HepG2 (cell line): ENCODE measurements at regions not wholly inside any gene's neighbourhood (a gene's known extent, or its start where the extent isn't known, plus 50 kb on each side); places are given as distances from the start of the nearest gene placed in this dataset.

ENCODE experiments used
- ATAC-seq: fragments of 200-7000 bp; cut with Tn5 transposase; 3 replicates; pipeline ENCODE4 v1.9.1; 2020; ENCODE audit warnings: mild to moderate bottlenecking, moderate library complexity
- BruUV-seq: library from RNA; stranded (reverse); fragments of 400-500 nt; replicated peaks from 2 replicates; lab custom pipeline; 2021; lab: Mats Ljungman, UMichigan
- CTCF ChIA-PET: fragments of 300-600 bp; formaldehyde crosslinking; extraction: SDS; loops from one replicate; lab custom pipeline; 2021; ENCODE audit warnings: low total read pairs, inconsistent platforms, low intra/inter-chr PET ratio; lab: Yijun Ruan, JAX
- POLR2A ChIA-PET: fragments of 350-600 bp; sonication (Branson Sonifier 250); formaldehyde crosslinking; loops from one replicate; lab custom pipeline; 2020; ENCODE audit warnings: antibody characterized with exemption, inconsistent platforms; lab: Yijun Ruan, JAX
- DNase-seq: peaks from one replicate; pipeline ENCODE4 v3.0.0-alpha.2; 2015; ENCODE audit warnings: low spot score
- FAIRE-seq: peaks from 3 replicates; lab custom pipeline; 2011; peaks lifted over from hg19 to GRCh38; lab: Jason Lieb, UNC
- H2AFZ ChIP-seq: one replicate; pipeline ENCODE4 v1.6.1; 2011; ENCODE audit warnings: low read length, inconsistent platforms
- H3K27ac ChIP-seq: fragments of 300-600 bp; 3 replicates; pipeline ENCODE4 v1.8.0; 2011; ENCODE audit warnings: mixed run types, mild to moderate bottlenecking, mixed read lengths, low read length, inconsistent platforms; ENCODE audit not compliant: insufficient read depth; ENCODE audit errors: extremely low read length
- H3K27me3 ChIP-seq, 2 experiments: fragments of 200-600 bp in 1 of 2; 2 replicates in 1 of 2; 3 replicates in 1 of 2; pipeline versions ENCODE4 v1.6.0 to v1.8.0; 2011; ENCODE audit warnings: low read length in 2 of 2, mild to moderate bottlenecking in 2 of 2, moderate library complexity in 2 of 2, inconsistent platforms in 1 of 2; ENCODE audit not compliant: insufficient read depth in 2 of 2, control insufficient read depth in 1 of 2
- H3K36me3 ChIP-seq, 2 experiments: fragments of 200-600 bp in 1 of 2; replicated peaks in 1 of 2; 2 replicates in 1 of 2; 3 replicates in 1 of 2; pipeline versions ENCODE4 v1.5.1 to v1.8.0; 2011; ENCODE audit warnings: low read length in 2 of 2, inconsistent platforms in 1 of 2; ENCODE audit not compliant: insufficient read depth in 2 of 2, control insufficient read depth in 1 of 2
- H3K4me1 ChIP-seq: 2 replicates; pipeline ENCODE4 v1.5.1; 2012; ENCODE audit warnings: low read length, inconsistent platforms; ENCODE audit not compliant: insufficient read depth
- H3K4me2 ChIP-seq: 2 replicates; pipeline ENCODE4 v1.6.0; 2011; ENCODE audit warnings: low read depth, low read length, inconsistent platforms
- H3K4me3 ChIP-seq, 3 experiments: fragments of 200-600 bp in 1 of 3; sonication (generic), shearing (Covaris generic) in 1 of 3; replicated peaks in 1 of 3; 2 replicates each; pipeline ENCODE4 v1.5.1; 2011 to 2016; ENCODE audit warnings: low read length in 3 of 3, inconsistent platforms in 2 of 3, low read depth in 2 of 3, mild to moderate bottlenecking in 2 of 3, control low read depth in 1 of 3, mixed read lengths in 1 of 3; ENCODE audit not compliant: insufficient read depth in 1 of 3
- H3K79me2 ChIP-seq: one replicate; pipeline ENCODE4 v1.6.1; 2011; ENCODE audit warnings: low read length, inconsistent platforms; ENCODE audit not compliant: insufficient read depth
- H3K9ac ChIP-seq: 2 replicates; pipeline ENCODE4 v1.6.0; 2011; ENCODE audit warnings: mild to moderate bottlenecking, low read depth, low read length, inconsistent platforms; ENCODE audit not compliant: insufficient read depth
- H3K9me3 ChIP-seq: 2 replicates; pipeline ENCODE4 v1.5.1; 2012; ENCODE audit warnings: mild to moderate bottlenecking, low read length
- H4K20me1 ChIP-seq: 2 replicates; pipeline ENCODE4 v1.6.0; 2011; ENCODE audit warnings: inconsistent platforms, mild to moderate bottlenecking, low read length, moderate library complexity; ENCODE audit not compliant: insufficient read depth
- CHD4 ChIP-seq: fragments of 200-600 bp; sonication (generic); IDR thresholded peaks from 2 replicates; pipeline ENCODE4 v1.7.0; 2017; ENCODE audit warnings: mild to moderate bottlenecking, low read length, borderline replicate concordance
- EP300 ChIP-seq, 3 experiments: sonication (generic) in 1 of 3; formaldehyde crosslinking in 1 of 3; IDR thresholded peaks; 2 replicates each; pipeline versions ENCODE4 v1.5.1 to v1.6.1; 2011 to 2020; ENCODE audit warnings: low read depth in 2 of 3, low read length in 2 of 3, borderline replicate concordance in 1 of 3, improper control_type of control experiment in 1 of 3, mild to moderate bottlenecking in 1 of 3, missing genetic modification reagents in 1 of 3, moderate library complexity in 1 of 3
- KLF15 ChIP-seq: sonication (generic); formaldehyde crosslinking; IDR thresholded peaks from 2 replicates; pipeline ENCODE4 v1.8.1; 2023; ENCODE audit warnings: borderline replicate concordance, mild to moderate bottlenecking, inconsistent platforms, missing genetic modification reagents, mixed read lengths
- NONO ChIP-seq, 2 experiments: fragments of 450-650 bp in 1 of 2; sonication (generic) in 1 of 2; formaldehyde crosslinking in 1 of 2; IDR thresholded peaks in 1 of 2; conservative IDR thresholded peaks in 1 of 2; 2 replicates each; pipeline versions ENCODE4 v1.6.1 to v1.8.0; 2017 to 2022; ENCODE audit warnings: mild to moderate bottlenecking in 1 of 2, missing genetic modification reagents in 1 of 2, moderate library complexity in 1 of 2
- PRDM15 ChIP-seq: sonication (generic); formaldehyde crosslinking; IDR thresholded peaks from 2 replicates; pipeline ENCODE4 v1.4.0; 2020; ENCODE audit warnings: missing genetic modification reagents
- SCMH1 ChIP-seq: sonication (generic); formaldehyde crosslinking; IDR thresholded peaks from 2 replicates; pipeline ENCODE4 v1.9.0; 2021; ENCODE audit warnings: missing genetic modification reagents, mild to moderate bottlenecking, borderline replicate concordance
- TRIM24 ChIP-seq: sonication (generic); formaldehyde crosslinking; IDR thresholded peaks from 2 replicates; pipeline ENCODE4 v1.8.0; 2022; ENCODE audit warnings: mild to moderate bottlenecking, missing genetic modification reagents
- ZNF121 ChIP-seq: sonication (generic); formaldehyde crosslinking; IDR thresholded peaks from 2 replicates; pipeline ENCODE4 v1.5.0; 2020; ENCODE audit warnings: mild to moderate bottlenecking, missing genetic modification reagents
- ZNF30 ChIP-seq: sonication (generic); formaldehyde crosslinking; IDR thresholded peaks from 2 replicates; pipeline ENCODE4 v1.5.0; 2020; ENCODE audit warnings: mild to moderate bottlenecking, missing genetic modification reagents
- ZNF616 ChIP-seq: sonication (generic); formaldehyde crosslinking; IDR thresholded peaks from 2 replicates; pipeline ENCODE4 v1.5.0; 2020; ENCODE audit warnings: low read depth, mild to moderate bottlenecking, missing genetic modification reagents
- ZNF772 ChIP-seq: sonication (generic); formaldehyde crosslinking; IDR thresholded peaks from 2 replicates; pipeline ENCODE4 v1.5.0; 2020; ENCODE audit warnings: mild to moderate bottlenecking, missing genetic modification reagents
- ZSCAN9 ChIP-seq: IDR thresholded peaks from 2 replicates; pipeline ENCODE4 v1.6.1; 2016; ENCODE audit warnings: borderline replicate concordance
- WGBS: methylation state at CpG from one replicate; pipeline ENCODE4 v1.1.6; 2017; ENCODE audit warnings: low lambda C conversion rate; 5-methylcytosine and 5-hydroxymethylcytosine counted together
- in situ Hi-C: cut with HindIII; loops from 2 replicates; pipeline ENCODE4 v1.10.0; 2017; ENCODE audit warnings: low pct_unique_long_range_greater_than_20kb; ENCODE audit not compliant: extremely low pct_ligation_motif_present
- intact Hi-C: fragments of 100-400 bp; cut with micrococcal nuclease; formaldehyde crosslinking; loops from one replicate; pipeline ENCODE4 v1.10.0; 2022; ENCODE audit not compliant: unreplicated experiment
- TF ChIP-seq, protein P1 (sequence below): sonication (generic); formaldehyde crosslinking; conservative IDR thresholded peaks from 2 replicates; pipeline ENCODE4 v1.4.0; 2020; ENCODE audit warnings: mild to moderate bottlenecking, missing genetic modification reagents, moderate library complexity

GRCh38 chr10:84899268-84899667 is 570.9 kb downstream of the CCSER2 start:
- no peak for ATAC-seq
- WGBS, result 0% methylated on average over 1 of the region's 1 CpG
- no peak for TF ChIP-seq NONO (IDR thresholded peaks at IDR 0.05)
- no peak for TF ChIP-seq NONO (CRISPR knock-in tag; conservative IDR thresholded peaks at IDR 0.05)
- TF ChIP-seq ZNF616 (CRISPR knock-in tag), result no peak
- no peak for TF ChIP-seq PRDM15 (CRISPR knock-in tag)
- TF ChIP-seq ZNF30 (CRISPR knock-in tag), result no peak
- no peak for TF ChIP-seq CHD4
- TF ChIP-seq, protein P1, sequence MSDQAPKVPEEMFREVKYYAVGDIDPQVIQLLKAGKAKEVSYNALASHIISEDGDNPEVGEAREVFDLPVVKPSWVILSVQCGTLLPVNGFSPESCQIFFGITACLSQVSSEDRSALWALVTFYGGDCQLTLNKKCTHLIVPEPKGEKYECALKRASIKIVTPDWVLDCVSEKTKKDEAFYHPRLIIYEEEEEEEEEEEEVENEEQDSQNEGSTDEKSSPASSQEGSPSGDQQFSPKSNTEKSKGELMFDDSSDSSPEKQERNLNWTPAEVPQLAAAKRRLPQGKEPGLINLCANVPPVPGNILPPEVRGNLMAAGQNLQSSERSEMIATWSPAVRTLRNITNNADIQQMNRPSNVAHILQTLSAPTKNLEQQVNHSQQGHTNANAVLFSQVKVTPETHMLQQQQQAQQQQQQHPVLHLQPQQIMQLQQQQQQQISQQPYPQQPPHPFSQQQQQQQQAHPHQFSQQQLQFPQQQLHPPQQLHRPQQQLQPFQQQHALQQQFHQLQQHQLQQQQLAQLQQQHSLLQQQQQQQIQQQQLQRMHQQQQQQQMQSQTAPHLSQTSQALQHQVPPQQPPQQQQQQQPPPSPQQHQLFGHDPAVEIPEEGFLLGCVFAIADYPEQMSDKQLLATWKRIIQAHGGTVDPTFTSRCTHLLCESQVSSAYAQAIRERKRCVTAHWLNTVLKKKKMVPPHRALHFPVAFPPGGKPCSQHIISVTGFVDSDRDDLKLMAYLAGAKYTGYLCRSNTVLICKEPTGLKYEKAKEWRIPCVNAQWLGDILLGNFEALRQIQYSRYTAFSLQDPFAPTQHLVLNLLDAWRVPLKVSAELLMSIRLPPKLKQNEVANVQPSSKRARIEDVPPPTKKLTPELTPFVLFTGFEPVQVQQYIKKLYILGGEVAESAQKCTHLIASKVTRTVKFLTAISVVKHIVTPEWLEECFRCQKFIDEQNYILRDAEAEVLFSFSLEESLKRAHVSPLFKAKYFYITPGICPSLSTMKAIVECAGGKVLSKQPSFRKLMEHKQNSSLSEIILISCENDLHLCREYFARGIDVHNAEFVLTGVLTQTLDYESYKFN (CRISPR knock-in tag), result no peak
- no peak for TF ChIP-seq SCMH1
- no peak for TF ChIP-seq ZNF121
- TF ChIP-seq ZSCAN9 (CRISPR knock-in tag), result no peak
- no peak for TF ChIP-seq EP300 (IDR thresholded peaks at IDR 0.05; ENCODE audit: low read depth in 2 of 2, low read length in 2 of 2)
- no peak for TF ChIP-seq EP300 (CRISPR knock-in tag; IDR thresholded peaks at IDR 0.05; ENCODE audit: borderline replicate concordance)
- TF ChIP-seq KLF15 (CRISPR knock-in tag), result no peak
- TF ChIP-seq TRIM24 (CRISPR knock-in tag), result no peak
- no peak for TF ChIP-seq ZNF772 (CRISPR knock-in tag)

More at GRCh38 chr10:84899268-84899667, 570.9 kb downstream of the CCSER2 start:
- BruUV-seq, result no TSS peak
- Histone ChIP-seq H3K4me3 (no peak overlapping the region), H3K79me2 (no peaks in the 10 kb centered on the region), H3K4me2 (no peak overlapping the region), H3K9me3 (no peaks in the 10 kb centered on the region), H3K27ac (no peak overlapping the region), H2AFZ (no peak overlapping the region), H3K36me3 (no peaks in the 10 kb centered on the region), H3K27me3 (no peaks in the 10 kb centered on the region), H3K9ac (no peak overlapping the region), H4K20me1 (no peaks in the 10 kb centered on the region), H3K4me1 (no peaks in the 10 kb centered on the region)
- DNase-seq, result no peak
- in situ Hi-C loops (no loop called here), intact Hi-C loops (no loop called here)
- POLR2A ChIA-PET, result no interaction called here
- no peak for FAIRE-seq
- CTCF ChIA-PET, result no interaction called here
